ENCODE measurements at regions not wholly inside any gene's neighbourhood (a gene's known extent, or its start where the extent isn't known, plus 50 kb on each side); places are given as distances from the start of the nearest gene placed in this dataset.

GRCh38 chr5:75847561-75848021, 130.4 kb upstream of the POC5 start:
- in situ Hi-C loops (cut with MboI; ENCODE audit: low sequenced_read_pairs, unreplicated experiment): no loop called here
- peak; percentile 68 for DNase-seq (ENCODE audit: low spot score)
- TF ChIP-seq CTCF (IDR thresholded peaks at IDR 0.05; ENCODE audit: borderline replicate concordance, control extremely low read depth, extremely low read depth, insufficient read depth, missing control alignments): no peak

GRCh38 chr5:75844301-75844700, 127.1 kb upstream of the POC5 start:
- no peak for TF ChIP-seq CTCF (IDR thresholded peaks at IDR 0.05; ENCODE audit: borderline replicate concordance, control extremely low read depth, extremely low read depth, insufficient read depth, missing control alignments)
- DNase-seq (ENCODE audit: low spot score): no peak
- in situ Hi-C loops (cut with MboI; ENCODE audit: low sequenced_read_pairs, unreplicated experiment): no loop called here

GRCh38 chr5:75843319-75843718, 126.1 kb upstream of the POC5 start:
- TF ChIP-seq CTCF (IDR thresholded peaks at IDR 0.05; ENCODE audit: borderline replicate concordance, control extremely low read depth, extremely low read depth, insufficient read depth, missing control alignments): no peak
- no peak for DNase-seq (ENCODE audit: low spot score)
- in situ Hi-C loops (cut with MboI; ENCODE audit: low sequenced_read_pairs, unreplicated experiment): no loop called here

- TF ChIP-seq CTCF (IDR thresholded peaks at IDR 0.05; ENCODE audit: borderline replicate concordance, control extremely low read depth, extremely low read depth, insufficient read depth, missing control alignments): no peak
- in situ Hi-C loops (cut with MboI; ENCODE audit: low sequenced_read_pairs, unreplicated experiment): no loop called here
These were observed 122.3 kb upstream of the POC5 start for GRCh38 chr5:75839547-75839946.

GRCh38 chr5:75837258-75837841, 120.1 kb upstream of the POC5 start:
- no peak for TF ChIP-seq CTCF (IDR thresholded peaks at IDR 0.05; ENCODE audit: borderline replicate concordance, control extremely low read depth, extremely low read depth, insufficient read depth, missing control alignments)
- DNase-seq (ENCODE audit: low spot score): no peak
- in situ Hi-C loops (cut with MboI; ENCODE audit: low sequenced_read_pairs, unreplicated experiment): no loop called here

More at GRCh38 chr5:75839547-75839946, 122.3 kb upstream of the POC5 start:
- no peak for DNase-seq (ENCODE audit: low spot score)

- in situ Hi-C loops (cut with MboI; ENCODE audit: low sequenced_read_pairs, unreplicated experiment): no loop called here
- TF ChIP-seq CTCF (IDR thresholded peaks at IDR 0.05; ENCODE audit: borderline replicate concordance, control extremely low read depth, extremely low read depth, insufficient read depth, missing control alignments): no peak
- no peak for DNase-seq (ENCODE audit: low spot score)
These were observed 114.3 kb upstream of the POC5 start for GRCh38 chr5:75831561-75831960.
